NCI-H2081 treated with DMSO at 0.1 percent for 48 hours (cell line): ENCODE measurements at regions not wholly inside any gene's neighbourhood (a gene's known extent, or its start where the extent isn't known, plus 50 kb on each side); places are given as distances from the start of the nearest gene placed in this dataset.
"Not testable (repeated sequence)": the region's sequence is repeated elsewhere in the genome, so short reads cannot be mapped to it uniquely, and the experiment has no call there.

ENCODE experiments used
- DNase-seq: peaks from one replicate; lab custom pipeline; 2025; lab: John Stamatoyannopoulos, UW

- DNase-seq = no peak
Observed at GRCh38 chr7:8809320-8809719, 375.9 kb downstream of the NXPH1 start.

DNA sequence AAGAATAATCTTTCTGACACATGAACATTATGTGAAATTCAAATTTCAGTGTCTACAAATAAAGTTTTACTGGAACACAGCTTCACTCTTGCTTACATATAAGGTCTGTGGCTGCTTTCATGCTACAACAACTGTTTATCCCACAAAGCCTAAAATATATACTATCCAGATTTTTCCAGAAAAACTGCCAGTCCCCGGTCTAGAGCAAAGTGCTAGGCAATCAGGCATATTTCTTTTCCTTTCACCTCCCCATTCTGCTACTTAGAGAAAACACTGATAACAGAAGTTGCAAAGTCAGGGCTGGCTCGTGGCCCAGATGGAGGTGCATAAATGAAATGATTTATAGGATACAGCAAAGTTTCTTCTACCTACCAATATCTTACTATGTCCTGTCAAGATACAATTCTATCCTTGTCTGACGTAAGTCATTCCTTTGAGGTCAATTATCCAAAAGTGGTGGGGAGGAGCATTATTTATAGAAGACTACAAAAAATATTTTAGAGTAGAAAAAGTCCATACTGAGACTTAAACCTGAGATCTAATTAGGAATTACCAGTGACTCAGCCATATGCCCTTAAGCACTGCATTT lies 384.1 kb downstream of the NXPH1 start:
- DNase-seq = no peak

- DNase-seq = no peak
Observed at GRCh38 chr7:8818406-8818805, 385.0 kb downstream of the NXPH1 start.

GRCh38 chr7:8822595-8822994 lies 389.2 kb downstream of the NXPH1 start:
- DNase-seq = no peak

- DNase-seq = no peak
Observed at GRCh38 chr7:8823486-8823885, 390.1 kb downstream of the NXPH1 start.

GRCh38 chr7:8827329-8827728 lies 393.9 kb downstream of the NXPH1 start:
- DNase-seq = no peak

- no peak for DNase-seq
Observed at GRCh38 chr7:8829100-8829499, 395.7 kb downstream of the NXPH1 start.

GRCh38 chr7:8831376-8831775 lies 398.0 kb downstream of the NXPH1 start:
- no peak for DNase-seq

- no peak for DNase-seq
Observed at GRCh38 chr7:8833355-8833754, 399.9 kb downstream of the NXPH1 start.

DNA sequence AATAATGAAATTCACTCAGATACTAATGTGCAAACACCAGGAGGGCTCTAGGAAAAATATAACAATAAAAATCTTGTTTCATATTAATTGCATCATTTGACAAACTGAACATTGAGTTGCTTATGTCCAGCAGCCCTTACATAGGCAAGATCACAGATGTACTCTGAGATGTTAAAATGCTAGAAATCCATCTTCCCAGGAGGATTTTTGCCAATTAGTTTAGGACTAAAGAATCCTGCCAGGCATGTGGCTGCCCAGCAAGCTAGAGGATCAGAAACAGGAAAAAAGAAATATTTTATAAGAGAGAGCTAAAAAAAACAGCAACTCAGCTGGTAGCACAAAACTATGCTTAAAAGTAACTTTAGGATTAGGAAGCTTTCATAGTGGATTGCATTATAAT lies 407.8 kb downstream of the NXPH1 start:
- no peak for DNase-seq

DNA sequence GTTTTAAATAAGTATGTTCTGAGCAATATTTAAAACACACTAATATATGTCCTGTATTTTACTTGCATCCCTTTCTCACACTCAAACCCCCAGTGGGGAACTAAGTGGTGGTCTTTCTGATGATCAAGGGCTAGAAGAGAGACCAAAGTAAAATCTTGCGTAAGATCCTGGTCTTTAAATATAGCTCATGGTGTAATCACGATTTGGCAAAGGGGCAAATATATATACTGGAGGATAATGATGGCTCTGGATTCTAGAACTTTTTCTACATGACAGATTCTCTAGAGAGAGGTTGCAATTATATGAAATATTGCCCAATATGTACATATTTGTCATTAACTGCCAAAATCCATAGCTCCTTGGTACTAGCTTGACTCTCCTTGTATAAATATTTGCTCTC lies 438.3 kb downstream of the NXPH1 start:
- DNase-seq = no peak

- no peak for DNase-seq
Observed at GRCh38 chr7:8881916-8882315, 448.5 kb downstream of the NXPH1 start.

DNA sequence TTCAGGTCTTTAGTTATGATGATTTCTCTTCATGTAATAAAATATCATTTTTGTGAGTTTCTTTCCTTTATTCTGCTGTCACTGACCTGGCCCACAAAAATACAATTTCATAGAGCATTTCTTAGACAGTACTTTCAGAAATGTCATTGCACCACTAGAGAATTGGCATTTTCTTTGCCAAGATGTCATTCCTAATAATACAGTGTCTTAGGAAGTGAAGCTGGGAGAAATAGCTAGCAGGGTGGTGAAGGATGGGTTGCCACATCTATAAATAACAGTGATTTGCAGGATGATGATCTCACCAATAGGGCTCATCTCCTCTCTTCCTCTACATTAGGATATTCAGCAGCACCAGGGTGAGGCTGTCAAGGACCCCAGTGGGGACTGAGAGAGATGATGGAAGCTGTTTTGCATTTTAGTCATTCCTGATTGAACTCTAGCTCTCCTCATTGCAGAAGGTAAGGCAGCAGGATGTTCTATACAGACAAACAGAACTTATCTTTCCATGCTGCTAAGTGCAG lies 452.1 kb downstream of the NXPH1 start:
- no peak for DNase-seq

GRCh38 chr7:8890346-8890745 lies 456.9 kb downstream of the NXPH1 start:
- DNase-seq = not testable (repeated sequence)

GRCh38 chr7:8893775-8894174 lies 460.4 kb downstream of the NXPH1 start:
- DNase-seq = no peak

DNA sequence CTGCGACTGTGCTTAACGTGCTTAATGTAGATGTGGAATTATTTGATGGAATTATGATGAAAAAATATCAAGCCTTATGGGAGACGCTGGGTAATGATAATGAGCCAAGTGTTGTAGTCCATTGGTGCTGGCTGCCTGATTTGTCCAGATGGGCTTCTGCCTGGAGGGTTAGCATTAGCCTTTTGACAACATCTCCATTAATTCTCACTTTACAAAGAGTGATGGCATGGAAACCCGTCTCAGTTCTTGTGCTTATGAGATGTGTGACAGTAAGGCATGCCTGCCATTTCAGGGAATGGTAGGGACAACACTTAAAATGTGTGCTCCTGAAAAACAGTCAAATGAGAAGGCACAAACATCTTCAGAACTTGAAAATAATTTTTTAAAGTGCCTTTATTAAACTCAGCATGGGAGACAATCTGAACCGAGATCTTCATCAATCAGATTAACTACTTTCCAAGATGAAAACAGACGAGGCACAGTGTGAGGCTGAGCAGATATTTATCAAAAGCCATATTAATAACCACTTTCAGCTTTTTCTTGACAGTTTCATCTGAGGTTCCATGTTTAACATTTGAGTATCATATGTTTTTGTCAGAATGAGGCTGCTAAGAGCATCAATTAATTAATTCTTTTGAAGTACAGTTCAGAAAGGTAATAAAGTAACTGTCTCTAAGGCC lies 473.1 kb downstream of the NXPH1 start:
- no peak for DNase-seq

DNA sequence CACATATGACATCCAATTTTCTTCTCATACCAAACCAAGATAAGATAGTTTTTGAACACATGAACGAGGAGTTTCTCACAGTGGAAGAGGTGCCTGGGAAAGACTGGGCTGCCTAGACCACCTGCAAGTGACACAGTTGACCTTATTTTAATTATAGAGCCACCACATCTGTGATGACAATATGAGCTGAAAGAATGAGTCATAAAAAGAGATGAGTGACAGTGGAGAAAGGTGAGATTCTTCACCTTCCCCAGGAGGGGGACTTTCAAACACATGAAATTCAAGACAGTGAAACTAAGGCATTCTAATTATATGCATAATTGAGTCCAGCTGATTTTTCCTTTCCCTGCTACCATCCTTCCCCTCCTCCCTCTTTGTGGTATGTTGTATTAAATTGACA lies 475.5 kb downstream of the NXPH1 start:
- no peak for DNase-seq

DNA sequence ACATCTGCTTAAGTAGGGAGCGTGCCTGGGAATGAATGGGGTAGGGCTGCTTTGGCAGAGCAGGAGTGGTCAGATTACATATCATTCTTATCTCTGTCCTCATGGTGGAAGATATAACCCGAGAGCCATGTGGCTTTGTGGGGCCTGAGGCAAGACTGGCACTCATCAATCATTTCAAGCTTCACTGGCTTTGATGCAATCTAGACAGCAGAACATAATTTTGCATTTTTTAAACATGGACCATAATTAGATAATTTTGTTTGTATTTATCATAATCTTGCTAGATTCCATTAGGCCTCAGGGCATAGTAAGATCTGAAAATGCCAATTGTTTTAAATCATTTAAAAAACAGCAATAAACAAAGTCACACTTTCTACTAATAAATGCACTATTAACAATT lies 480.3 kb downstream of the NXPH1 start:
- no peak for DNase-seq

DNA sequence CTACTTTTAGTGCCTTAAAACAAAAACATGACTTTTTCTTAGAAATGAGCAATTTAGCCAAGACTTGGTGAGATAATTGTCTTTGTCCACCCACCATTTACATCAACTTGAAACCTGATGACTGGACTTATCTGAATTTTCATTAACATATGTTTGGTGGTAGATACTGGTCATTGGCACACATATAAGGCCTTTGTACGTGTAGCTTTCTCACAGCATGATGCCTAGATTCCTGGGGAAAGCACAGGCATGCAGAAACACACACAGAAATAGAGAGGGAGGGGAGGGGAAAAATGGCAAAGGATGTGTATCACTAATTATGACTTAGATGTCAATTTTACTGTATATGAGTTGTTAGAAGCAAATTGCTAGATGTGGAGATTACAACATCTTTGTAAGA lies 488.4 kb downstream of the NXPH1 start:
- DNase-seq = no peak

DNA sequence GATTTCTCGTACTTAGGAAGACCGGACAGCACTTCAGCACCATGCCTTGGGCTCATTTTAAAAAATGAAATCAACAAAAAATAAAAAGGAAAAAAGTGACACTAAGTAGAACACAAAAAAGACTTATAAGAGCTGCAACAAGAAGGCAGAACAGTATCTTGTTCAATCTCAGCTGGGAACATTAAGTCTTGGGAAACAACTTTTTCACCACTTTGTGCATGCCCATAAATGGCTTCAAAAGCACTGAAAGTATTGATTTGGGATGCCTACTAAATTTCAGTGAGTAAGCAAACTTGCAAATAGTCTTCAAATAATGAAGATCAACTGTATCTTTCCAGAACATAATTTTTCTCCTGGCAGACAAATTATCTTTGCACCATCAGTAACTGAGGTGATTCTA lies 489.3 kb downstream of the NXPH1 start:
- DNase-seq = no peak

DNA sequence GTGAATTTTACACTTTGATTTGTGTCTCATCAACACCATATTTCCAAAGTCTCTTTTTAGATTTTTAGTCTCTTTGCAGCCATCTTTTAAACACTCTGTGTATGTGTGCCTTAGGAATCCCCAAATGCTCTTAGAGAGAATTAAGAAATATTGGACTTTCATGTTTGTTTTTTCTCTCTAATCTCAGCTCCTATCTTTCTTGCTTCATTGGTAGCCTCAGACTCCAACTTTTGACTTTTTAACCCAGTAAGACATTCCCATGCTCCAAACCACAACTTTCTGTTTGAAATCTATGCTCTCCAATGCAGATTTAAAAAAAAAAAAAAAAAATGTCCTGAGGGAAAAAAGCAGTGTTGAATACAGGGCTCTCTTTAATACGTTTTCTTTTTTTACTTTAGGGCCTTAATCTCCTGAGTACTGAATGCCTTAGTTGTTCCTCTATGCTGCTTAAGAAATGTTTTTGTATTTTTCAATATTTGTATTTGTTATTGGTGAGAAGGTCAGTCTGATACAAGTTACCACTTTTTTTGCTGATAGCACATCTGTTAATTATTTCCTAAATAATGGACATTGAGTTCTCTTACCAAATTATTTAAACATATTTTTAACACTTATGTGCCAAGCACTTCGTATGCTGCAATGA lies 489.9 kb downstream of the NXPH1 start:
- no peak for DNase-seq

DNA sequence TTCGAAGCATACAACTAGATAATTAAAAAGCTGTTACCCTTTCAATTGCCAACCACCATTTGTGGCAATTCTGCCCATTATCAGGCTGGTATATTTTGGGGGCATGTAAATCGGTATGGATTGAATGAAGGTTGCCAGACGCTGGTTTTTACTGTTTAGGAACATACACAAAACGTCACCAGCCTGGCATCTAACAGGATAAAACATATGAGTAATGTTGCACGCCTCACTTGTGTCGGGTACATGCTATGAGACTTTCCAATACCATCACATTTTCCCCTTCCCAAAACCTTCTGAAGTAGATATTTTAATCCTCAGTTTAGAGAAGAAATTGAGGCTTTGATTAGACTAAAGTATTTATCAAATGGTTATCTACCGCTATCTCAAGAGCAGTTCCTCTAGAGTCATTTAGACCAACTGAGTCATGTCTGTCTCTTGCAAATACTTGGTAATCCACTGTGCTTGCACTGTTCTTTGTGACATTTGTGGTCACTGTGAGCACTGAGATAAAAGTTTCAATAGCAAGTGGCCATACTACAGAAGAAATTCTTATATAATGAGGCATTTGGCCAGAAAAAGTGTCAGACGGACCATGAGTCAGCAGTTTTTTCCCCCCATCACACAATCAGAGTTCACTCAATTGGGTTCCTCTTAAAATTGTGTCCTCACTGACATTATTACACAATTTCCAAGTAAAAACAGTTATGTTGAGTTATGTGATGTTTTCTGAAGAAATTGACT lies 498.7 kb downstream of the NXPH1 start:
- no peak for DNase-seq

GRCh38 chr7:8932751-8933150 lies 499.3 kb downstream of the NXPH1 start:
- DNase-seq = no peak
